ENCODE measurements at regions not wholly inside any gene's neighbourhood (a gene's known extent, or its start where the extent isn't known, plus 50 kb on each side); places are given as distances from the start of the nearest gene placed in this dataset.

DNA sequence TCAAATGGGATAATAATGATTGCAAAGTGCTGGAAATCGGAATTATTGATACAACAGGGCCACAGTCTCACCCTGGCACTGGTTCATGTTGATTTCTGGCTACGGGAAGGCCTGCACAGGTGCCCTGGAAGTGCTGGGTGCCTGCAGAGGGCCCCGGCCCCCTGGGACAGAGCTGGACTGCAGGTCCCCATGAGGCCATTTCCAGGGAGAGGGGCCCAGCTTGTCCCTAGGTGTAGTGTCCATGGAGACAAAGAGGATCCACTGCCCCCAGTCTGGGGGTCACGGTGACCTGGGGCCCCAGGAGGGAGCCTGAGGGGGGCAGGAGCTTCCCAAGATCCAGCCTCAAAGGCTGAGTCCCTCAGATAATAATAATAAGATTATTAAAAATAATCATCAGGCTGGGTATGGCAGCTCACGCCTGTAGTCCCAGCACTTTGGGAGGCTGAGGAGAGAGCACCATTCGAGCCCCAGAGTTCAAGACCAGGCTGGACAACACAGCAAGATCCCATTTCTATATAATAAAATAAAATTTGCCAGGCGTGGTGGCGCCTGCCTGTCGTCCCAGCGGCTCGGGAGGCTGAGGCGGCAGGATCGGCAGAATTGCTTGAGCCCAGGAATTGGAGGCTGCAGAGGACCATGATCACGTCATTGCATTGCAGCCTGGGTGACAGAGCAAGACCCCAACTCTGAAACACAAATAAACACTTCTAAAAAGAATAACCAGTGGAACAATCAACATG is 98.1 kb downstream of the MICALL2 start:
- no peak for DNase-seq

DNA sequence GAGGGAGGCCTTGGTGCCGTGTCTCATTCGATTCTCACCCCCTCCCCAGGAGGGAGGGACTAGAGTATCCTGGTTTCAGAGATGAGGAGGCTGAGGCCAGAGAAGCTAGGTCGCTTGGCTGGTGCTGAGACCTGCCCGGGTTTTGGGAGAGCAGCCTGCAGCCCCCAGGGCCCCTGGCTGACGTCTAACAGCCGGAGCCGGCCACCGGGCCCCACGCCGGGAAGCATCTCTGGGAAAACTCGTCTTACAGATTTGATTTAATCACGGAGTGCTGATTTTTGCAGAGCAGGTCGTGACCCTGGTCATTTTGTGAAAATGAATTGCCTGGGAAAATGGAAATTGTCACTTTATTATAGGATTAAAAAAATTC is 97.5 kb downstream of the MICALL2 start:
- DNase-seq, result no peak

DNA sequence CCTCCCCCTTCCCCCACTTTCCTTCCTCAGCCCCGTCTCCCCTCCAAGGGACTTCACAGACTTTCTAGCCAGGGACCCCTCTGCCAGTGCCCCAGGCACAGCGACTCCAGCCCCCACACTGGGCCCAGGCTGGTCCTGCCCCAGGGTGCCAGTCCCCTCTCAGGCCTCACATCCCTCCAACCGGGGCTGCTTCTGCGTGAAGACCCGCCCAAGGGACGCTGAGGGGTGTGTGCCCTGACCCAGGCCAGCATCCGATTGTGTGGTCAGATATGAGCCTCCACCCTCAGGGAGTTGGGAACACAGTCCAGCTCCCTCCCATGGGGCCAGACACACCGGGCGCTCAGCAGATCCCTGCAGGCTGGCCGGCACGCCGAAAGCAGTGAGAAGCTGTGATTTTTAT is 97.0 kb downstream of the MICALL2 start:
- DNase-seq, result no peak

DNA sequence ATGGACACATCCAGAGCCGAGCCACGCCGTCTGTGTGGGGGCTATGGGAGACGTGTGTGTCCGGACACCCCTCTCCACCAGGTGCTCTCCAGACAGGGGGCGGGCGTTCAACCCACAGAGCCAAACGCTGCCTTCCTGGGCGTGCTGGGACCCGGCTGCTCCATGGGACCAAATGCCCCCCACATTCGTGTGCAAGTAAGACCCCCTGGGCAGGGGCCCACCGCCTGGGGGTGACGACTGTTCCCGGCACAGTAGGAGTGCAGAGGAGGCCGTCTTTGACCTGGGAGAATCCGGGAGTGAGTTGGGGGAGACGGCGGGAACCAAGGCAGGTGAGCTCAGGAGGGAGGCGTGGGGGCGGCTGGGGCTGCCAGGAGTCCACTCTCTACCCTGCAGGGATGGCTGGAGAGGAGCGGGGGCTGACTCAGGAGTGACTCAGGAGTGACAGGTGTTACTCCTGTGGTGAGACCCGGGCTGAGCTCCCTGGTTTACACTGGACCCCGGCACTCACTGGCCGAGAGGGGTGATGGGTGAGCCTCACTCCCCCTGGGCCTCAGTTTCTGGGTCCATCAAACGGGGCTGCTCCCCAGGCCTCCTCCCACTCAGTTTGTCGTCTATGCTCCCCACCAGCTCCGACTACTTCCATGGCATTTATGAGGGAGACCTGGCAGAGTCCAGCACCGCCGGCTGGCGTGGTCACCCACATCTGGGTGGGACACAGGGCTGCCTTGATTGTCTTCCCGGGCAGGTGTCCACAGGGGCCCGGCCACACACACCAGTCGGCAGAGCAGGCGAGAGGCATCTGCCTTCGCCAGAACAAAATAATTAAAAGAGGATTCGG is 95.0 kb downstream of the MICALL2 start:
- no peak for DNase-seq

DNA sequence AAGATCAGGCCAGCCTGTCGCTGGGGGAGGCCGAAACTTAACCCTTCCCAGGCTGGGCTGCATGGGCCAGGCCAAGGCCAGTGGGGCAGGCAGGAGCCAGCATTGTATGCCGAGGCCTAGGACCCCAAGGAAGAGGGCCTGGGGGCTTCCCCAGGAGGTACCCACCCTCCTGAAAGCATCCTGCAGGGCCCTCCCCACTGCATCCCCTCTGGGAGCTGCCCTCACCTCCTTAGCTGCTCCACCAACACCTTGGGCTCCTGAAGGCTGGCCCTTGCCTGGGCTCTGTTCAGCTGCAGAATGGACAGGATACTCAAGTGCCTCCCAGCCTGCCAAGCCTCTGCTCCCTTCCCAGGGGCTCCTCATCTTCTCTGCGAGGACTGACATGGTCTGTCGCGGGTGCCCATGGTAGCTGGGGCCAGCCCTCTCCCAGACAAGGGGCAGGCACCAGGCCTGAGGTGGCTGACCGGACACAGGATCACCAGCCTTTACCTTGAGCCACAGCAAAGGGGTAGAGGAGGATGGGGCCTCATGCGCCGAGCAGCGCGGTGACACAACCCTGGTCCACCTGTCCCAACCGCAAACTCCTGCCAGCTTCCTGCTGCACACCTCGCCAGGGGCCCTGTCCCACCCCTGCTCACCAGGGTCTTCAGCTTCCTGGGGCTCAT is 94.2 kb downstream of the MICALL2 start:
- no peak for DNase-seq

DNA sequence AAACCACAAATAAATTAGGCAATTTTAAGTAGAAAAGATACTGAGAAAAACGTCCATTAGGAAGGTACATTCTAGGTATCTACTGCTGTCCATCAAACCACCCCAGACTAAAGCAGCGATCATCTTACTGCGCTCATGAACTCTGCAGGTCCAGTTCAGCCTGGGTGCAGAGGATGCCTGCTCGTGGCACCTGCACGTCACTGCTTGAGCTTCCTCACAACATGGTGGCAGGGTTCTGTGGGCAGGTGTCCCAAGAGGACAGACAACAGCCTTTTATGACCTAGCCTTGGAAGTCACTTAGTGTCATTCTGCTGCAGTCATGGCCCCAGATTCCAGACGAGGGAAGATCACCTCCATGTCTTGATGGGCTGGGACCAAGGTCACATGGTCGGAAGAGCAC is 93.4 kb downstream of the MICALL2 start:
- no peak for DNase-seq

DNA sequence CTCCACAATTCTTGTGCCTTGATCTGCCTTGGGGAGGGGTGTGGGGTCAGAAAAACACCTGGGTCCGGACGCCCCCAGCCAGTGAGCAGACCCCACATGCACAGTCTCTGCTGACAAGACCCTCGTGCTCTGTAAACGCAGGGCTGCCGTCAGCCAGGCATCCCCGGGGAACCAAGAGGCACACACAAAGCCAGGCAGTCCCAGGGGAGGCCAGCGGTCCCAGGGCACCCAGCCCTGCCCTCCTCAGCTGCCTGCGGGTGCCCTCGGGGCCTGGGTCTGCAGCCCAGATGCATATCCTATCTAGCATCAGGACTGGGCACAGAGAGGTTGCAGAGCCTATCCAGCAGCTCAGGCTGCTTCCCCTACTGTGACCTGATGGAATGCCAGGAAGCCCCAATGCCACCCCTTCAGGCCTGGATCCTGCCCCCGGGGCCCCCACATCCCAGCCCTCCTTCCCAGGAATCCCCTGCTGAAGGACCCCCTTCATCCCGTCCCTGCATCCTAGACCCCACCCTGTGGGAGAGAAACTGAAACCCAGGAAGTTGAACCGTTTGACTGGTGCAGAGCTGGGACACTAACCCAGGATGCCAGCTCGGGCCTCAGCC is 92.4 kb downstream of the MICALL2 start:
- DNase-seq, result no peak

DNA sequence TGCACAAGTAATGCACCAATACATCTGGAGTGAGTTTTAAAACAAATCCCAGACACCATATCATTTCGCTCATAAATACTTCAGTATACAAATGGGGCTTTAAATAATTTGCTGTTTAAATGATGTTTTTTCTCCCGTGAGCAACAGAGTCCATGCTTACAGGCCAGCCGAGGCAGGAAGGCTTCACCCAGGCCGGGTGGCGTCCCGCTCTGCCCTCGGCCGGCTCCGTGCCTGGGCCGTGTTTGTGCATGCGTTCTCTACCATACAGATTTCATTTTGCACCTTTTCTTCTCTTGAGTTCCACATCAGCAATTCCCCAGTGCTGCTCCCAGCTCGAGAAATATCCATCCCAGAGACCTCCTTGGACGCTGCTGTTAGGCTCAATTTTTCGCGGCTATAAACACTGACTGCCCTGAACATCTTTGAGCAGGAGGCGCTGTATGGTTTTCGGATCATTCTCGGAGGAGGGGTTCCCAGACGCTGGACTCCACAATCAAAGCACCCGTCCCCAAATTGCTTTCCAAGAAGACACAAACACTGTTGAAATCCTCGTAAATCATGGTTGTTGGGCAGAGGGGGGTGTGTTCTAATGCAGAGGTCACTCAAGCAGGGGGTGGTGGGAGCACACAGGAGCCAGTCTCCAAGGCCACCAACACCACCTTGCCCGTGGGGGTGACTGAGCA is 91.6 kb downstream of the MICALL2 start:
- DNase-seq, result no peak

DNA sequence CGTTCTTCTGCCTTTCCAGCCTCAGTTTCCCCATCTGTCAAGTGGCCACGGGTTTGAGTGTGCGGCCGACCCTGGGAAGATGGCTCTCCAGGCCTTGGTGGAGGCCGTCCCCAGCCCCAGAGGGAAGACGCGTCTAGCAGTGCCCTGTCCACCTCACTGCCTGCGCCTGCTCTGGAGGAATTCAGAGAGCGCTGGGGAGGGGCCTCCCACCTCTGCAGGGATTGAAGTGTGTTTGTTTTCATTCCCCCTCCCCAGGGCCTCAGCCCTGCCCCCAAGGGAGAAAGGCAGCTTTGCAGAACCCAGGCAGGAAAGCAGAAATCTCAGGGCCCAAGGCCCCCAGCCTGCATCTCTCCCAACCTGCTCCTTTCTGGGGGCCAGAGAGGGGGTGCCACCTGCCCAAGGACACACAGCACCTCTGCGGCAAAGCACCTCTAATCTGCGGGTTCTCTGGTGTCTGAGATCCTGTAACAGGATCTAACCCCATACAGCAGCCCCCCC is 91.0 kb downstream of the MICALL2 start:
- DNase-seq, result no peak

DNA sequence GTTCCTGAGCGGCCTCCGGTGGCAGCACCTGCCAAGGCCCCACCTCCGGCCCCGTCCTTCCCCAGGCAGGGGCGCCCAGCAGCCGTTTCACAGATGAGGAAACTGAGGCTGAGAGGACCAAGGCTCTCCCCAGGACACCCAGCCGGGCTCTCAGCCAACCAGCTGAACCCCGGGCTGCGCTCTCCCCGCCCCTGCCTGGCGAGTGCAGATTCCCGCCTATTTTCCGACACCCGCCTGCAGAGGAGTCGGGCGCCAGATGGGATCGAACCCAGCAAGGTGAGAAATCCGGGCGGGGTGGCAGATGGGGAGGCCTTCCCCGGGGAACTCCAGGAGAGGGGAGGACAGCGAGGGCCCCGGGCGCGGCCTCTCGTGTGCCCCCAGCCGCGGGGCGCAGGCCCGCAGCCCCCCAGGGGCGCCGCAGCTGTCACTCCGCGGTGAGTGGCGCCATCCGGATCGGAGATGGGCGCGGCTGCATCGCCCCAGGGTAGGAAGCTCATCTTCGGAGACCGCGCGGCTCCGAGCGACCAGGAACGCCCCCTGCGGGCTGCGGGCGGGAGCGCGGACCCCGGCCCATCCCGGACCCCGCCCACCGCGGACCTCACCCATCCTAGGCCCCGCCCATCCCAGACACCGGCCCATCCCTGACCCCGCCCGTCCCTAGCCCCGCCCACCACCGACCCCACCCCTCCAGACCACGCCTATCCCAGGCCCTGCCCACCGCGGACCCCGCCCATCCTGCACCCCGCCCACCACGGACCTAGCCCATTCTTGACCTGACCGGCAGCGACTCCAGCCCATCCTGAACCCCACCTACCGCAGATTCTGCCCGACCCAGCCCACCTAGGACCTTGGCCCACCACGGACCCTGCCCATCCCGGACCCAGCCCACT is 90.3 kb downstream of the MICALL2 start:
- peak; percentile 65 for DNase-seq

DNA sequence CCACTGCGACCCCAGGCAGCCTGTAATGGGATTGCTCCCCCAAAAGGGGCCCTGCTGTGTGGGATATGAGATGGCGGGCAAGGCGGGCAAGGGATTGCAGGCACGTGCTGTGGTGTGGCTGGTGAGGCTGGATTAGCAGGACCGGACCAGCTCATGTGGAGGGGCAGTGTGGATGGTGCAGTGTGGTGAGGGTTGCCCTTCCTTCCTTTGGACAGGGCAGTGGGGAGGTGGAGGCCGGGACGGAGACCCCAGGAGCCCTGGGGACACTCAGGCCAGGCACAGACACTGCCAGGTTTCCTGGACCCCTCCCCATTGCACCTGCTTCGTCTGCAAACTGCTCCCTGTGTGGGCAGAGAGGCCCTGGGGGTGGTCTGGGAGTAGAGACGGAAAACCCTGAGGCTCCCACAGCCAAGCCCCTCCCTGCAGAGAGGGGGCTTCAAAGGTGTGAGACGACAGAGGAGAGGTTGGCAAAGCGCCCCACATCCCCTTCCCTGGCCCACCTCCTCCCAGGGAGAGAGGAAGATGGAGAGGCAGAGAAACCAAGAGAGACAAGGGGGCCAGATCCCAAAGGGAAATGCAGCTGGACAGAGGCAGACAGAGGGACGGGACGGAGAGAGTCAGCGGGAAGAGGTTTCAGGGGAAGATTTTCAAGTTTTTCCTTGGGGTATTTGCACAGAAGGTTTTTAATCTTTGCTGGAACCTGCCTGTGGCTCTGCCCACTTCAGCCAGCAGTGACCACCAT is 89.2 kb downstream of the MICALL2 start:
- DNase-seq, result no peak

DNA sequence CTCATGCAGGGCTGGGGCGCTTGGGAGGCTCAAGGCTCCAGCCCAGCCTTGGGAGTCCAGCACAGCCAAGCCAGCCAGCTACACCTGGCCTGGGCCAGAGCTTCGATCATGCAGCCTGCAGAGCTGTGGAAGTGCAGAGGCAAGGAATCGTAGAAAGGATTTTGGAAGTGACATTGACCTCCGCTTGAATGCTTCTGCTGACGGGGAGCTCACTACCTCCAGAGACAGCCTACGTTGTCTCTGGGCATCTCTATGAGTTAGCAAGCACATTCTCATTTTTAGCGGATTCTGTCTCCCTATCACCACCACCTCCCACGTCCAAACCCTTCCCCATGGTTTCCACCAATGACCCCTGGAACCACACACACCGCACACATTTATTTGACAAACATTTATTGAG is 88.5 kb downstream of the MICALL2 start:
- no peak for DNase-seq

DNA sequence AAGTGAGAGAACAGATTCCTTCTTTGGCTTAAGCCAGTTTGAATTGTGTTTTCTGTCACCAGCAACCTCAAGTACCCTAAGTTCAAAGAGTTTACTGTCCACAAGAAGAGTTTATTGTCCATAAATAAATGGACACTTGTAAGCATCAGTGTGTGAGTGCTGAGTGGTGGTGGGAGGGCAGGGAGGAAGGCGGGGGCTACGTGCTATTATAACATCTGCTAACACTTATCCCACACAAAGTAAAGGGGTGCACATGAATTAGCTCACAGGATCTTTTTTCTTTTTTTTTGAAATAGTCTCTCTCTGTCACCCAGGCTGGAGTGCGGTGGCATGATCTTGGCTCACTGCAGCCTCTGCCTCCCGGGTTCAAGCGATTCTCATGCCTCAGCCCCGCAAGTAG is 87.2 kb downstream of the MICALL2 start:
- no peak for DNase-seq

DNA sequence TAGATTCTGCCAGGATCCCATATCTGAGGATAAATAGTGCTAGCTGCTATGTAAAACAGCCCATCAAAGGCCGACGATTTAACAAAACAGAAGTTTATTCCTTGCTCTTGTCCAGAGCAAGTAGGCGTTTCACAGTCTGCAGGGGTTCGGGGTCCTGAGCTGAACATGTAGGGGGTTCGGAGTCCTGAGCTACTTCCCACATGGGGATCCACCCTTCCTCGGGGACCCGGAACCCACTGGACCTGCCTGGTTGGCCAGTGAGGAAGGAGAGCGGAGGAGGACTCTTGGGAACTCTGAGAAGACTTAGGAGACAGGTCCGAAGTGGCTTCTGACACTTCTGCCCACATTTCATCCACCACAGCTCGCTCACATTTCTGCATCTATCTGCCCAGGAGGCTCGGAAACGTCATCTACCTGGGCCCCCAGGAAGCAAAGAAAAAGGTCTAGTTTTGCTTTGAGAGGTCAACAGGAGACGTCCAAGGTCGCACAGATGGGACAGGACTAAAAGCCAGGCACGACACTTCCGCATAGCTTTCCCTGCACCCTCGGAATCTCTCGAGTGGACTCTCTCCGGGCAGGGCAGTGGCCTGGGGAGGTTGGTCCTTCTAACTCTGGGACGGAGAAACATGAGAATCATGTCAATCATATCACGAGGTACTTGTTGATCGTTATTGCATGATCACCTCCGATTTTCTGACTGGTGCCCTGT is 86.4 kb downstream of the MICALL2 start:
- DNase-seq, result no peak

DNA sequence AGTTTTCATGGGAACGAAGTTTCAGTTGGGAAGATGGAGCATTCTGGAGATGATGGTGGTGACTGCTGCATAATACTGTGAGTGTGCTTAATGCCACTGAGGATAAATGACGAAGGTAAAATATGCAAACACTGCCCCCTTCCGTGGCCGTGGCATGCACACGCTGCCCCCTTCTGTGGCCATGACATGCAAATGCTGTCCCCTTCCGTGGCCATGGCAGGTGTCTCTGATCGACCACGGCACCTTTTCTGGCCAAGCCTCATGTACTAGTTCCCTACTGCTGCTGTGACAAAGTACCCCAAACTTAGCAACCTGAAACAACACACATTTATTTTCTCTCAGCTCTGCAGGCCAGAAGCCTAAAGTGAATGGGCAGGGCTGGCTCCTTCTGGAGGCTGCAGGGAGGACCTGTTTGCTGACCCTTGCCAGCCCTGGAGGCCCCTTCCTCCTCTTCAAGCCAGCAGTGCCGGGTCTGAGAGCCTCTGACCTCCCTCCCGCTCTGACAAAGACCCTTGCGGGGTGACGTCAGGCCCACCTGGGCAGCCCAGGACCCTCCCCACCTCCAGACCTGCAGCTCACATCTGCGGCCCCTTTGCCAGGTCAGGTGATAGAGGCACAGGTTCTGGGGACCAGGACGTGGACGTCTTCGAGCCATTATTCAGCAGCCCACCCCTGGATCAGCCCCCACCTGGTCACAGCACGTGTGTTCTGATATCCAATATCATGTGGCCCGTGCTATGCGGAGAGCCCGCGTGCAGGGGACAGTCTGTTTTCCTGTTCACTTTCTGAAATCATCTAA is 82.0 kb downstream of the MICALL2 start:
- no peak for DNase-seq

DNA sequence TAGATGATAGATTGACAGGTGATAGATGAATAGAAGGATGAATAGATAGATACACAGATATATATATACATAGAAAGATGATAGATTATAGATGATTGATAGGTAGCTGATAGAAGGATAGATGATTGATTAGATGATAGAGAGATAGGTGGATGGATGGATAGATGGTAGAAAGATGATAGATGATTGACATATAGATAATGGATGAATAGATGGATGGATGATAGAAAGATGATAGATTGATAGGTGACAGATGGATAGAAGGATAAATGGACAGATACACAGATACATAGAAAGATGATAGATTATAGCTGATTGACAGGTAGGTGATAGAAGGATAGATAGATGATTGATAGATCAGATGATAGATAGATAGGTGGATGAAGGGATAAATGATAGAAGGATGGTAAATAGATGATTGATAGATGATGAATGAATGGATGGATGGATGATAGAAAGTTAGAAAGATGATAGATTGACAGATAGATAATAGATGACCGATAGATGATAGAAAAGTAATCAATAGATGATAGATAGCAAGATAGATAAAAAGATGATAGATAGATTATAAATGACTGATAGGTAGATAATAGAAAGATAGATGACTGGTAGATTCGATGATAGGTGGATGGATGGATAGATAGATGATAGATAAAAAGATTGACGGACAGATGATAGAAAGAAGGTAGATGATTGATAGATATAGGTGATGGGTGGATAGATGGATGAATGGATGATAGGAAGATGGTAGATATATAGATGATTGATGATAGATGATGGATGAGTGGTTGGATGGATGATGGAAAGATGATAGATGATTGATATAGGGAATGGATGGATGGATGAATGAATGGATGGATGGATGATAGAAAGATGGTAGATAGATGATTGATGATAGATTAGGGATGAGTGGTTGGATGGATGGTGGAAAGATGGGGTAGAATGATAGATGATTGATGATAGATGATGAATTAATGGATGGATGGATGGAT is 80.4 kb downstream of the MICALL2 start:
- DNase-seq, result no peak

DNA sequence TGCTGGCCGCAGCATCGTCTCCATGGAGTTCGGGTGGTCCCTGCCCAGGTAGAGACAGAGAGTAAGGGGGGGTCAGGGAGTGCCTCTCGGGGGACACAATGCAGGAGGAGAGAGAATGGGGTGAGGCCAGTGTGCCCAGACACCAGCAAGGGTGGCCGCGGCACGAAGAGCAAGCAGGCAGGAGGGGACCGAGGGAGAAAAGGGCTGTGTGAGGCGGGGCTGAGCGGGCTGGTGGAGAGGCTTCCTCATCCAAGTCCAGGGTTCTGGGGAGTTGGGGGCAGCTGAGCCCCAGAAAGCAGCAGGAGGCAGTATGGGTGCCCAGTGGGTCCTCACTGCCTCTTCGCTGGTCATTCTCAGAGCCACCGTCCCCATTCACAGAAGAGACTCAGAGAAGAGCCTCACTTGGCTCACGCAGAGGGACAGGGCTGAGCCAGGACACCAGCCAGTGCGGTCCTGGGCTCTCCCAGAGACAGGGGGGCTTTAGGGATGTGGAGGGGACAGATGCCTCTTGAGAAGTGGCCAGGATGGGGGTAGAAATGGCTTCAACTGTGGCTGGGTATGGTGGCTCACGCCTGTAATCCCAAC is 78.9 kb downstream of the MICALL2 start:
- DNase-seq, result no peak

Measured in activated CD4-positive, alpha-beta T cell treated with anti-CD3 and anti-CD28 coated beads for 48 hours (primary cell).